ENCODE measurements at regions not wholly inside any gene's neighbourhood (a gene's known extent, or its start where the extent isn't known, plus 50 kb on each side); places are given as distances from the start of the nearest gene placed in this dataset.

DNA sequence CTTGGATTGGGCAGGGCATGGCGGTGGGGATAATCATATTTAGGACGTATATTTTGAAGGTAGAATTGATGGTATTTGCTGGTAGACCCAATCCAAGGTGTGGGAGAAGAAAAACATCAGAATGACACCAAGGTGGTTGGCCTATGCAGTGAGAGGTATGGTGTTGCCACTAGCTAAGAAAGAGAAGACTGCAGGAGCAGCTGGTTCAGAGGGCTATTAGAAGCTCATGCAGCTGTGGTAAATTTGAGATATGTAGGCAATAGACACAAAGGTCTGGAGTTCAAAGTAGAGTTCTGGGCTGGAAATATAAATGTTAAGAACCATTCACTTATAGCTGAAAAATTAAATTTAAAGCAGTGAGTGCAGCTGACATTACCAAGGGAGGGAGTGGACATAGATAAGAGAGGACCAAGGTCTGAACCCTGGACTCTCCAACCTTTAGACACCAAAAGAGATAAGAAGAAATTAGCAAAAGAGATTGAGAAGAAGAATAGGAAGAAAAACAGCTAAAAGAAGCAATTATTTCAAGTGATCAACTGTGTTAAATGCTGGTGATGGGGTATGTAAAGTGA lies 74.7 kb upstream of the FAM169A start:
- Histone ChIP-seq H3K79me2 (ENCODE audit: insufficient read depth, low read depth) (no peaks in the 10 kb centered on the region), H4K20me1 (ENCODE audit: insufficient read depth) (no peaks in the 10 kb centered on the region), H3K27ac (no peak overlapping the region), H3K9ac (no peak overlapping the region), H3K4me3 (IDR thresholded peaks at IDR 0.05; ENCODE audit: insufficient read depth, low read depth, low read length) (no peak overlapping the region), H3K4me2 (no peak overlapping the region), H2AFZ (ENCODE audit: low read depth) (no peak overlapping the region), H3K4me1 (ENCODE audit: low read depth, poor library complexity, severe bottlenecking) (peaks cover 13% of the 10 kb centered on the region), H3K27me3 (ENCODE audit: insufficient read depth, low read depth) (no peaks in the 10 kb centered on the region), H3K36me3 (ENCODE audit: insufficient read depth) (no peaks in the 10 kb centered on the region)
- TF ChIP-seq, protein P1, sequence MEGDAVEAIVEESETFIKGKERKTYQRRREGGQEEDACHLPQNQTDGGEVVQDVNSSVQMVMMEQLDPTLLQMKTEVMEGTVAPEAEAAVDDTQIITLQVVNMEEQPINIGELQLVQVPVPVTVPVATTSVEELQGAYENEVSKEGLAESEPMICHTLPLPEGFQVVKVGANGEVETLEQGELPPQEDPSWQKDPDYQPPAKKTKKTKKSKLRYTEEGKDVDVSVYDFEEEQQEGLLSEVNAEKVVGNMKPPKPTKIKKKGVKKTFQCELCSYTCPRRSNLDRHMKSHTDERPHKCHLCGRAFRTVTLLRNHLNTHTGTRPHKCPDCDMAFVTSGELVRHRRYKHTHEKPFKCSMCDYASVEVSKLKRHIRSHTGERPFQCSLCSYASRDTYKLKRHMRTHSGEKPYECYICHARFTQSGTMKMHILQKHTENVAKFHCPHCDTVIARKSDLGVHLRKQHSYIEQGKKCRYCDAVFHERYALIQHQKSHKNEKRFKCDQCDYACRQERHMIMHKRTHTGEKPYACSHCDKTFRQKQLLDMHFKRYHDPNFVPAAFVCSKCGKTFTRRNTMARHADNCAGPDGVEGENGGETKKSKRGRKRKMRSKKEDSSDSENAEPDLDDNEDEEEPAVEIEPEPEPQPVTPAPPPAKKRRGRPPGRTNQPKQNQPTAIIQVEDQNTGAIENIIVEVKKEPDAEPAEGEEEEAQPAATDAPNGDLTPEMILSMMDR (conservative IDR thresholded peaks at IDR 0.05; ENCODE audit: low read depth, low read length): no peak

DNA sequence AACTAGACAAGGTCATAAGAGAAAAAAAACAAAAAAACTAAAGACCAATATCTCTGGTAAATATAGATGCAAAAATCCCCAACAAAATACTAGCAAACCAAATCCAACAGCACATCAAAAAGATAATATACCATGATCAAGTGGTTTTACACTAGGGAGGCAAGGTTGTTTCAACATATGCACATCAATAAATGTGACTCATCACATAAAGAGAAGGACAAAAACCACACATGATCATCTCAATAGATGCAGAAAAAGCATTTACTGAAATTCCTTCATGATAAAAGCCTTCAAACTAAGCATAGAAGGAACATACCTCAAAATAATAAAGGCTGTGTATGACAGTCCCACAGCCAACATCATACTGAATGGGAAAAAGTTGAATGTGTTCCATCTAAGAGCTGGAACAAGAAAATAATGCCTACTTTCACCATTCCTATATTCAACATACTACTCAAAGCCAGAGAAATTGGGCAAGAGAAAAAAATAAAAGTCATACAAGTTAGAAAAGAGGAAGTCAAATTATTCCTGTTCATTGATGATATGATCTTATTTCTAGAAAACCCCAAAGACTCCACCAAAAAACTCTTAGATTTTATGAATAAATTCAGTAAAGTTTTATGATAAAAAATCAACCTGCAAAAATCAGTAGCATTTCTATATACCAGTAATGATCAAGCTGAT lies 72.2 kb upstream of the FAM169A start:
- Histone ChIP-seq H3K79me2 (ENCODE audit: insufficient read depth, low read depth) (no peaks in the 10 kb centered on the region), H4K20me1 (ENCODE audit: insufficient read depth) (no peaks in the 10 kb centered on the region), H3K4me1 (ENCODE audit: low read depth, poor library complexity, severe bottlenecking) (no peaks in the 10 kb centered on the region), H2AFZ (ENCODE audit: low read depth) (no peak overlapping the region), H3K27me3 (ENCODE audit: insufficient read depth, low read depth) (no peaks in the 10 kb centered on the region), H3K27ac (no peak overlapping the region), H3K9ac (no peak overlapping the region), H3K4me2 (no peak overlapping the region), H3K4me3 (IDR thresholded peaks at IDR 0.05; ENCODE audit: insufficient read depth, low read depth, low read length) (no peak overlapping the region), H3K36me3 (ENCODE audit: insufficient read depth) (no peaks in the 10 kb centered on the region)
- TF ChIP-seq, protein P1 (conservative IDR thresholded peaks at IDR 0.05; ENCODE audit: low read depth, low read length): no peak

DNA sequence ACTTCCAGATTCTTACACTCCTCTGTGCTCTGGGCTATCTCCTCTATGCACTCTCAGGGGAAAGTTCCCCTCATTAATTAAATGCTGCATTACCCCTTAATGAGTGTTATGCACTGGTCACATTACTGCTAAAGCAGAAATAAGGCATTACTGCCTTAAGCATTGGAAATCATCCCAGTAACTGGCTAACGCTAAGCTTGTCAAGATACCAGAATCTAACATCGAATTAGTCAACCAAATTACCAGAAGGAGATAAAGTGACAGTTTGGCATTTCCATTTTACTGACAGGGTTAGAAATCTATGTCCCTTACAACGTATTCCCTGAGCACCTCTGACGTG lies 69.5 kb upstream of the FAM169A start:
- TF ChIP-seq, protein P1 (conservative IDR thresholded peaks at IDR 0.05; ENCODE audit: low read depth, low read length): no peak
- Histone ChIP-seq H3K27ac (no peak overlapping the region), H3K4me3 (IDR thresholded peaks at IDR 0.05; ENCODE audit: insufficient read depth, low read depth, low read length) (no peak overlapping the region), H2AFZ (ENCODE audit: low read depth) (no peak overlapping the region), H4K20me1 (ENCODE audit: insufficient read depth) (no peaks in the 10 kb centered on the region), H3K9ac (no peak overlapping the region), H3K27me3 (ENCODE audit: insufficient read depth, low read depth) (no peaks in the 10 kb centered on the region), H3K4me1 (ENCODE audit: low read depth, poor library complexity, severe bottlenecking) (no peaks in the 10 kb centered on the region), H3K36me3 (ENCODE audit: insufficient read depth) (no peaks in the 10 kb centered on the region), H3K79me2 (ENCODE audit: insufficient read depth, low read depth) (no peaks in the 10 kb centered on the region), H3K4me2 (no peak overlapping the region)

DNA sequence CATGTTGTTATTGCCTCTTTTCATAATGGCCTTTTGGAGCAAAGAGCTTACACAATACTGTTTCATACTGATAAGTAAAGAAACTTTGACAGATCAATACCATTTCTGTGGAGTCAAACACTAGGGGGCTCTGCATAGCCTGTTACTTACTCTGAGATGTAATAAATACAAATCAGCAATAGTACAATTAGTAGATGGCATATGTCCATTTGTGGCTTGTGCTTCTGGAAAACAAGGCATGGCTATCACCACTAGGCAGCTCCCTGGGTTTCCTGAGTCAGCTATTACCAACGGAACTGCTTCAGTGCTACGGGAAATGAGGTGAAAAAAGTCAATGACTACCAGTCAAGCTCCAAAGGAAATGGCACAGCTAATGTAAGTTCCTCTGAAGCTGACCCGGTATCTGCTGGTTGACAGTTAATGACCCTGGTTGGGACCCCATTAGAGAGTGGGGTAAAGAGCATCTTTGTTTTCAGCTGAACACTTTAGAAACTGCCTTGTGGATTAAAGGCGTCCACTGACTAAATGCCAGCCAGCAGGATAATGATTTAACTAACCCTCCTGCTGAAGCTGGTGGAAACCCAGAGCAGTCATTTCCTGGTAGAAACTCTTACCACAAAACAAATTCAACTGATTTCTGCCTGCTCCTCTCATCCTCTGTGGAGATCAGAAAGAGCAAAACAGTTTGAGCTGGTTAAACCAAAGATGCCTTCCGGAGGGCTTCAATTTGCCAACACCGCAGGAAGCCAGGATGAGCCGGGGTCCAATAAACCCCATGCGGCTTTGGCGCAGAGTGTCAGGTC lies 69.0 kb upstream of the FAM169A start:
- no peak overlapping the region for H3K4me3 ChIP-seq (IDR thresholded peaks at IDR 0.05; ENCODE audit: insufficient read depth, low read depth, low read length)
- no peak overlapping the region for H3K27ac ChIP-seq
- H2AFZ ChIP-seq (ENCODE audit: low read depth): no peak overlapping the region
- H4K20me1 ChIP-seq (ENCODE audit: insufficient read depth): no peaks in the 10 kb centered on the region
- H3K36me3 ChIP-seq (ENCODE audit: insufficient read depth): no peaks in the 10 kb centered on the region
- no peak overlapping the region for H3K9ac ChIP-seq
- no peaks in the 10 kb centered on the region for H3K27me3 ChIP-seq (ENCODE audit: insufficient read depth, low read depth)
- H3K4me2 ChIP-seq: no peak overlapping the region
- H3K4me1 ChIP-seq (ENCODE audit: low read depth, poor library complexity, severe bottlenecking): no peaks in the 10 kb centered on the region
- TF ChIP-seq, protein P1 (conservative IDR thresholded peaks at IDR 0.05; ENCODE audit: low read depth, low read length): no peak
- H3K79me2 ChIP-seq (ENCODE audit: insufficient read depth, low read depth): no peaks in the 10 kb centered on the region

All from KMS-11 (cell line).